ENCODE measurements at regions not wholly inside any gene's neighbourhood (a gene's known extent, or its start where the extent isn't known, plus 50 kb on each side); places are given as distances from the start of the nearest gene placed in this dataset.

DNA sequence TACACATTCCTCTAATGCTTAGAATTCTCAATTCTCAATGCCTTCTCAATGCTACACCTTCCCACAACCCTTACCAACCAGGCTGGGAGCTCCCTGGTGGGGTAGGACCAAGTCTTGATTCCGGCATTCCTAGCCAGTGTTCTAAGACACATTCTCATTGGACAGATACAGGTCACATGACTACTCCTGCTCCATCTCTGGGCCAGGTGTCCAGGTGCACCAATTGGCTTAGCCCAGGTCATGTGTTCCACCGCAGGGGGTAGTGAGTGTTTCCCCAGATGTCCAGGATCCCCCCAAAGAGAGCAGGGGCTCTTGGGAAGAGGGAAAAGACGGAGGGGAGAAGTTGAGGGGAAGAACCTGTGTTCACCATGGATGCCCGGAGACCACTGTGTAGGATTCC is 58.7 kb upstream of the MLN start:
- H3K36me3 ChIP-seq (ENCODE audit: control insufficient read depth in 1 of 2, insufficient read depth in 2 of 2, low read length in 2 of 2) = no peaks in the 10 kb centered on the region
- POLR2A ChIA-PET = no interaction called here
- no peaks in the 10 kb centered on the region for H3K9me2 ChIP-seq (ENCODE audit: insufficient read depth)
- BruUV-seq (replicated peaks) = no TSS peak
- H3K27ac ChIP-seq (ENCODE audit: low read depth, low read length) = no peak overlapping the region
- no peak overlapping the region for H2AFZ ChIP-seq (ENCODE audit: low read depth, low read length, poor library complexity, severe bottlenecking)
- DNase-seq (ENCODE audit: low read depth, low spot score) (no peak), ATAC-seq (peak; percentile 57)
- RAD21 ChIA-PET (ENCODE audit: low non-redundant PET in 1 of 2, low total read pairs in 2 of 2, uncharacterized antibody in 2 of 2, unreplicated experiment in 2 of 2) = no interaction called here
- no peaks in the 10 kb centered on the region for H3K27me3 ChIP-seq (ENCODE audit: insufficient read depth, low read length)
- no peaks in the 10 kb centered on the region for H4K20me1 ChIP-seq (ENCODE audit: insufficient read depth)
- no peaks in the 10 kb centered on the region for H3K79me2 ChIP-seq (ENCODE audit: insufficient read depth, low read length)
- intact Hi-C loops (cut with micrococcal nuclease) = no loop called here
- H3K9ac ChIP-seq (ENCODE audit: low read length) = no peak overlapping the region
- H3K9me3 ChIP-seq (ENCODE audit: control insufficient read depth in 1 of 2, insufficient read depth in 1 of 2, low read depth in 1 of 2, low read length in 2 of 2) = no peaks in the 10 kb centered on the region
- no peak overlapping the region for H3K4me2 ChIP-seq (ENCODE audit: low read length)
- TF ChIP-seq FOSL1 (IDR thresholded peaks at IDR 0.05; ENCODE audit: low read depth) (no peak), REST (IDR thresholded peaks at IDR 0.05; ENCODE audit: low read depth) (no peak), YY1 (IDR thresholded peaks at IDR 0.05; ENCODE audit: extremely low read depth, insufficient replicate concordance, low read depth, low read length) (no peak), EZH2 (IDR thresholded peaks at IDR 0.05) (no peak), ATF3 (IDR thresholded peaks at IDR 0.05) (no peak), ZBTB33 (IDR thresholded peaks at IDR 0.05; ENCODE audit: extremely low read depth, insufficient replicate concordance, low read length) (no peak), CEBPB (IDR thresholded peaks at IDR 0.05; ENCODE audit: low read depth) (no peak), CTCF (IDR thresholded peaks at IDR 0.05 in 2 of 3, conservative IDR thresholded peaks at IDR 0.05 in 1 of 3; ENCODE audit: borderline replicate concordance in 1 of 3, insufficient read depth in 1 of 3, low read depth in 2 of 3, low read length in 2 of 3) (no peak), ELF1 (IDR thresholded peaks at IDR 0.05; ENCODE audit: borderline replicate concordance, low read depth) (no peak), EGR1 (IDR thresholded peaks at IDR 0.05; ENCODE audit: low read depth) (no peak), POLR2A (IDR thresholded peaks at IDR 0.05; ENCODE audit: borderline replicate concordance, extremely low read depth, insufficient read depth, insufficient read length) (no peak), EZH2phosphoT487 (IDR thresholded peaks at IDR 0.05; ENCODE audit: borderline replicate concordance) (no peak), ZFX (IDR thresholded peaks at IDR 0.05) (no peak)
- CTCF ChIA-PET = no interaction called here
- H3K4me1 ChIP-seq (ENCODE audit: control insufficient read depth in 1 of 2, insufficient read depth in 2 of 2, low read length in 2 of 2) = no peaks in the 10 kb centered on the region
- no peak overlapping the region for H3K4me3 ChIP-seq (replicated peaks in 1 of 2; ENCODE audit: low read depth in 1 of 2, low read length in 2 of 2)

Data from HCT116 (cell line).